GM23338 (cell line): ENCODE measurements at regions not wholly inside any gene's neighbourhood (a gene's known extent, or its start where the extent isn't known, plus 50 kb on each side); places are given as distances from the start of the nearest gene placed in this dataset.

Source experiments
- ATAC-seq: fragments of 200-7000 bp; cut with Tn5 transposase; 3 replicates; pipeline ENCODE4 v1.9.1; 2020
- DNase-seq: peaks from one replicate; pipeline ENCODE4 v3.0.0-alpha.2; 2015; ENCODE audit warnings: low spot score
- H2AFZ ChIP-seq: fragments of 200-600 bp; sonication (generic); 2 replicates; pipeline ENCODE4 v1.8.0; 2016; ENCODE audit warnings: antibody characterized with exemption, mild to moderate bottlenecking, moderate library complexity
- H3F3A ChIP-seq: fragments of 200-600 bp; sonication (generic); replicated peaks from 2 replicates; pipeline ENCODE4 v1.8.0; 2017; ENCODE audit warnings: antibody characterized with exemption, mixed run types, low read depth
- H3K27ac ChIP-seq: fragments of 200-600 bp; sonication (generic); 2 replicates; pipeline ENCODE4 v1.6.1; 2016; ENCODE audit warnings: low read depth
- H3K27me3 ChIP-seq: fragments of 200-600 bp; sonication (generic); 2 replicates; pipeline ENCODE4 v1.8.0; 2016; ENCODE audit warnings: mild to moderate bottlenecking, mixed run types, moderate library complexity; ENCODE audit not compliant: insufficient read depth
- H3K36me3 ChIP-seq: fragments of 200-600 bp; sonication (generic); 2 replicates; pipeline ENCODE4 v1.8.0; 2016; ENCODE audit warnings: mild to moderate bottlenecking; ENCODE audit not compliant: insufficient read depth
- H3K4me1 ChIP-seq: fragments of 200-600 bp; sonication (generic); 2 replicates; pipeline ENCODE4 v1.8.0; 2016; ENCODE audit warnings: mild to moderate bottlenecking, moderate library complexity; ENCODE audit not compliant: insufficient read depth
- H3K4me2 ChIP-seq: fragments of 200-600 bp; sonication (generic); 2 replicates; pipeline ENCODE4 v1.7.1; 2017; ENCODE audit warnings: mixed run types
- H3K4me3 ChIP-seq: fragments of 200-600 bp; sonication (generic); 2 replicates; pipeline ENCODE4 v1.6.1; 2016; ENCODE audit warnings: mixed run types
- H3K79me2 ChIP-seq: fragments of 200-600 bp; sonication (generic); replicated peaks from 2 replicates; pipeline ENCODE4 v1.8.0; 2017; ENCODE audit warnings: mild to moderate bottlenecking; ENCODE audit not compliant: insufficient read depth
- H3K9me2 ChIP-seq: fragments of 200-600 bp; sonication (generic); 2 replicates; pipeline ENCODE4 v1.8.0; 2017; ENCODE audit not compliant: insufficient read depth
- H4K20me1 ChIP-seq: fragments of 200-600 bp; sonication (generic); replicated peaks from 2 replicates; pipeline ENCODE4 v1.8.0; 2017; ENCODE audit warnings: mild to moderate bottlenecking; ENCODE audit not compliant: insufficient read depth
- H3K27ac Mint-ChIP-seq: 2 replicates; pipeline ENCODE4 v1.8.0; 2020; ENCODE audit warnings: inconsistent platforms, mild to moderate bottlenecking, moderate library complexity, mixed read lengths
- H3K27me3 Mint-ChIP-seq: 3 replicates; pipeline ENCODE4 v1.8.0; 2022; ENCODE audit warnings: low read depth, mild to moderate bottlenecking, moderate library complexity, mixed read lengths, inconsistent platforms; ENCODE audit not compliant: insufficient read depth, poor library complexity
- H3K36me3 Mint-ChIP-seq: 3 replicates; pipeline ENCODE4 v1.8.0; 2021; ENCODE audit warnings: low read depth, mild to moderate bottlenecking, inconsistent platforms, moderate library complexity, mixed read lengths
- H3K4me1 Mint-ChIP-seq: 3 replicates; pipeline ENCODE4 v1.8.0; 2020; ENCODE audit warnings: mild to moderate bottlenecking, inconsistent platforms, mixed read lengths
- H3K4me3 Mint-ChIP-seq: 3 replicates; pipeline ENCODE4 v1.8.0; 2021; ENCODE audit warnings: moderate library complexity, mild to moderate bottlenecking, inconsistent platforms, mixed read lengths
- H3K9me3 Mint-ChIP-seq: 3 replicates; pipeline ENCODE4 v1.8.0; 2020; ENCODE audit warnings: moderate library complexity, mild to moderate bottlenecking, inconsistent platforms, mixed read lengths
- CREB1 ChIP-seq: fragments of 250-450 bp; sonication (Bioruptor Pico); IDR thresholded peaks from 2 replicates; pipeline ENCODE4 v1.5.0; 2020; ENCODE audit warnings: low read depth, mild to moderate bottlenecking, moderate library complexity
- NANOG ChIP-seq: IDR thresholded peaks from 2 replicates; pipeline ENCODE4 v1.6.1; 2016; ENCODE audit warnings: antibody characterized with exemption, borderline replicate concordance
- TF ChIP-seq, protein P1 (sequence below), 2 experiments: fragments of 200-600 bp in 1 of 2; sonication (generic) in 1 of 2; conservative IDR thresholded peaks; 2 replicates each; pipeline versions ENCODE4 v1.5.1 to v1.6.1; 2016 to 2017; ENCODE audit warnings: antibody characterized with exemption in 2 of 2, low read depth in 2 of 2, mild to moderate bottlenecking in 2 of 2, moderate library complexity in 1 of 2
- TF ChIP-seq, protein P2 (sequence below): fragments of 250-450 bp; sonication (Bioruptor Pico); IDR thresholded peaks from 2 replicates; pipeline ENCODE4 v1.5.0; 2020; ENCODE audit warnings: mild to moderate bottlenecking, moderate library complexity

DNA sequence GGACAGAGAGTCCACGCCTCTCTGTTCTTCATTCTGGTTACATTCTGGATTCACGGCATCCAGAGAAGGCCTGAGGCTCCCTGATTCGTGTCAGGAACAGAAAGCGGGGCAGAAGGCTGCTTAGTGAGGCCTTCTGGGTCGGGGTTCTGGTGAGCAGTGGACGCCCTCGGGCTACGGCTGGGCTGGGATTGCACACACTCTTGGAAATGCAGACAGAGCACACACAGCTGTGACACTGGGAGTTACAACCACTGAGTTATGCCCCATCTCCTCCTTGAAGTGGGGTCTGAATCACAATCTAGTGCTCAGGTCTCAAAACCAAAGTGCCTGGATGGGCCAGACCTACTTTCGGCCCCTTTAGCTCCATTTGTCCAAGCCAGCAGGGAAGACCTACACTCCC is 156.9 kb upstream of the GDF10 start (continued):
- TF ChIP-seq, protein P1, sequence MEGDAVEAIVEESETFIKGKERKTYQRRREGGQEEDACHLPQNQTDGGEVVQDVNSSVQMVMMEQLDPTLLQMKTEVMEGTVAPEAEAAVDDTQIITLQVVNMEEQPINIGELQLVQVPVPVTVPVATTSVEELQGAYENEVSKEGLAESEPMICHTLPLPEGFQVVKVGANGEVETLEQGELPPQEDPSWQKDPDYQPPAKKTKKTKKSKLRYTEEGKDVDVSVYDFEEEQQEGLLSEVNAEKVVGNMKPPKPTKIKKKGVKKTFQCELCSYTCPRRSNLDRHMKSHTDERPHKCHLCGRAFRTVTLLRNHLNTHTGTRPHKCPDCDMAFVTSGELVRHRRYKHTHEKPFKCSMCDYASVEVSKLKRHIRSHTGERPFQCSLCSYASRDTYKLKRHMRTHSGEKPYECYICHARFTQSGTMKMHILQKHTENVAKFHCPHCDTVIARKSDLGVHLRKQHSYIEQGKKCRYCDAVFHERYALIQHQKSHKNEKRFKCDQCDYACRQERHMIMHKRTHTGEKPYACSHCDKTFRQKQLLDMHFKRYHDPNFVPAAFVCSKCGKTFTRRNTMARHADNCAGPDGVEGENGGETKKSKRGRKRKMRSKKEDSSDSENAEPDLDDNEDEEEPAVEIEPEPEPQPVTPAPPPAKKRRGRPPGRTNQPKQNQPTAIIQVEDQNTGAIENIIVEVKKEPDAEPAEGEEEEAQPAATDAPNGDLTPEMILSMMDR (conservative IDR thresholded peaks at IDR 0.05; ENCODE audit: low read depth in 2 of 2) = no peak
- TF ChIP-seq NANOG = no peak
- TF ChIP-seq, protein P2, sequence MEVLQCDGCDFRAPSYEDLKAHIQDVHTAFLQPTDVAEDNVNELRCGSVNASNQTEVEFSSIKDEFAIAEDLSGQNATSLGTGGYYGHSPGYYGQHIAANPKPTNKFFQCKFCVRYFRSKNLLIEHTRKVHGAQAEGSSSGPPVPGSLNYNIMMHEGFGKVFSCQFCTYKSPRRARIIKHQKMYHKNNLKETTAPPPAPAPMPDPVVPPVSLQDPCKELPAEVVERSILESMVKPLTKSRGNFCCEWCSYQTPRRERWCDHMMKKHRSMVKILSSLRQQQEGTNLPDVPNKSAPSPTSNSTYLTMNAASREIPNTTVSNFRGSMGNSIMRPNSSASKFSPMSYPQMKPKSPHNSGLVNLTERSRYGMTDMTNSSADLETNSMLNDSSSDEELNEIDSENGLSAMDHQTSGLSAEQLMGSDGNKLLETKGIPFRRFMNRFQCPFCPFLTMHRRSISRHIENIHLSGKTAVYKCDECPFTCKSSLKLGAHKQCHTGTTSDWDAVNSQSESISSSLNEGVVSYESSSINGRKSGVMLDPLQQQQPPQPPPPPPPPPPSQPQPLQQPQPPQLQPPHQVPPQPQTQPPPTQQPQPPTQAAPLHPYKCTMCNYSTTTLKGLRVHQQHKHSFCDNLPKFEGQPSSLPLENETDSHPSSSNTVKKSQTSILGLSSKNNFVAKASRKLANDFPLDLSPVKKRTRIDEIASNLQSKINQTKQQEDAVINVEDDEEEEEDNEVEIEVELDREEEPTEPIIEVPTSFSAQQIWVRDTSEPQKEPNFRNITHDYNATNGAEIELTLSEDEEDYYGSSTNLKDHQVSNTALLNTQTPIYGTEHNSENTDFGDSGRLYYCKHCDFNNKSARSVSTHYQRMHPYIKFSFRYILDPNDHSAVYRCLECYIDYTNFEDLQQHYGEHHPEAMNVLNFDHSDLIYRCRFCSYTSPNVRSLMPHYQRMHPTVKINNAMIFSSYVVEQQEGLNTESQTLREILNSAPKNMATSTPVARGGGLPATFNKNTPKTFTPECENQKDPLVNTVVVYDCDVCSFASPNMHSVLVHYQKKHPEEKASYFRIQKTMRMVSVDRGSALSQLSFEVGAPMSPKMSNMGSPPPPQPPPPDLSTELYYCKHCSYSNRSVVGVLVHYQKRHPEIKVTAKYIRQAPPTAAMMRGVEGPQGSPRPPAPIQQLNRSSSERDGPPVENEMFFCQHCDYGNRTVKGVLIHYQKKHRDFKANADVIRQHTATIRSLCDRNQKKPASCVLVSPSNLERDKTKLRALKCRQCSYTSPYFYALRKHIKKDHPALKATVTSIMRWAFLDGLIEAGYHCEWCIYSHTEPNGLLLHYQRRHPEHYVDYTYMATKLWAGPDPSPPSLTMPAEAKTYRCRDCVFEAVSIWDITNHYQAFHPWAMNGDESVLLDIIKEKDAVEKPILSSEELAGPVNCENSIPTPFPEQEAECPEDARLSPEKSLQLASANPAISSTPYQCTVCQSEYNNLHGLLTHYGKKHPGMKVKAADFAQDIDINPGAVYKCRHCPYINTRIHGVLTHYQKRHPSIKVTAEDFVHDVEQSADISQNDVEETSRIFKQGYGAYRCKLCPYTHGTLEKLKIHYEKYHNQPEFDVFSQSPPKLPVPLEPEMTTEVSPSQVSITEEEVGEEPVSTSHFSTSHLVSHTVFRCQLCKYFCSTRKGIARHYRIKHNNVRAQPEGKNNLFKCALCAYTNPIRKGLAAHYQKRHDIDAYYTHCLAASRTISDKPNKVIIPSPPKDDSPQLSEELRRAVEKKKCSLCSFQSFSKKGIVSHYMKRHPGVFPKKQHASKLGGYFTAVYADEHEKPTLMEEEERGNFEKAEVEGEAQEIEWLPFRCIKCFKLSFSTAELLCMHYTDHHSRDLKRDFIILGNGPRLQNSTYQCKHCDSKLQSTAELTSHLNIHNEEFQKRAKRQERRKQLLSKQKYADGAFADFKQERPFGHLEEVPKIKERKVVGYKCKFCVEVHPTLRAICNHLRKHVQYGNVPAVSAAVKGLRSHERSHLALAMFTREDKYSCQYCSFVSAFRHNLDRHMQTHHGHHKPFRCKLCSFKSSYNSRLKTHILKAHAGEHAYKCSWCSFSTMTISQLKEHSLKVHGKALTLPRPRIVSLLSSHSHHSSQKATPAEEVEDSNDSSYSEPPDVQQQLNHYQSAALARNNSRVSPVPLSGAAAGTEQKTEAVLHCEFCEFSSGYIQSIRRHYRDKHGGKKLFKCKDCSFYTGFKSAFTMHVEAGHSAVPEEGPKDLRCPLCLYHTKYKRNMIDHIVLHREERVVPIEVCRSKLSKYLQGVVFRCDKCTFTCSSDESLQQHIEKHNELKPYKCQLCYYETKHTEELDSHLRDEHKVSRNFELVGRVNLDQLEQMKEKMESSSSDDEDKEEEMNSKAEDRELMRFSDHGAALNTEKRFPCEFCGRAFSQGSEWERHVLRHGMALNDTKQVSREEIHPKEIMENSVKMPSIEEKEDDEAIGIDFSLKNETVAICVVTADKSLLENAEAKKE (CRISPR knock-in tag) = no peak

GRCh38 chr10:47143473-47143872 is 156.5 kb upstream of the GDF10 start:
- Histone ChIP-seq H3K4me3 (no peak overlapping the region), H3K27me3 (no peaks in the 10 kb centered on the region), H3K79me2 (no peaks in the 10 kb centered on the region), H3K27ac (no peak overlapping the region), H4K20me1 (no peaks in the 10 kb centered on the region), H3K4me2 (no peak overlapping the region), H3F3A (no peaks in the 10 kb centered on the region), H3K4me1 (no peaks in the 10 kb centered on the region), H2AFZ (no peak overlapping the region), H3K9me2 (0 out of 2 replicates have a peak, but pooled peaks cover 2% of the 10 kb centered on the region), H3K36me3 (no peaks in the 10 kb centered on the region)
- H3K4me3 Mint-ChIP-seq = no peak overlapping the region
- H3K36me3 Mint-ChIP-seq = no peaks in the 10 kb centered on the region; the same call in 2 of the 3 replicates
- no peak overlapping the region for H3K27ac Mint-ChIP-seq
- ATAC-seq (no peak), DNase-seq (no peak)
- H3K9me3 Mint-ChIP-seq = peaks cover 4% of the 10 kb centered on the region; the same call in 1 of the 3 replicates
- H3K27me3 Mint-ChIP-seq = peaks cover 13% of the 10 kb centered on the region
- no peaks in the 10 kb centered on the region; the same call in 2 of the 3 replicates for H3K4me1 Mint-ChIP-seq
- TF ChIP-seq CREB1 (CRISPR knock-in tag) = no peak
